CD4-positive, alpha-beta T cell treated with Interleukin-17A for 4 hours (primary cell): ENCODE measurements at regions not wholly inside any gene's neighbourhood (a gene's known extent, or its start where the extent isn't known, plus 50 kb on each side); places are given as distances from the start of the nearest gene placed in this dataset.

Experiments
- DNase-seq: peaks from one replicate; pipeline ENCODE4 v3.0.0-alpha.2; 2020; ENCODE audit warnings: mixed read lengths

DNA sequence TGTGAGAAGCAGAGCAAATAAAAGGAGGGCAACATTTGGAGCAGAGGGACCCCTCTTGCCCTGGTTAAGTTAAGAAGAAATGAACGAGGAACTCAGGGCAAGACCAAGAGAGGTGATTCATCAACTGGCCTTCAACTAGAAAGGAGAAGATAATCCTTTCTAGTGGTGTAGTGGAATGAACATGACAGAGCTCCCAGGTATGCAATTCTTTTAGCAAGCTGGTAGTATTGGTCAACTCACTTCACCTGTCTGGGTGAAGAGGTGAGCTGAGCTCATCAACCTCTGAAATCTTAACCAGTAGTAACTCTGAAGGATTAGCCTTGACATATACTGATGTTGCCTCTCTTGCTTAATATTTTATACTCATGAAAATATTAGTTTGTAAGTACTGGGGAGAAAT lies 1024.7 kb upstream of the GOT2 start:
- DNase-seq, result no peak

DNA sequence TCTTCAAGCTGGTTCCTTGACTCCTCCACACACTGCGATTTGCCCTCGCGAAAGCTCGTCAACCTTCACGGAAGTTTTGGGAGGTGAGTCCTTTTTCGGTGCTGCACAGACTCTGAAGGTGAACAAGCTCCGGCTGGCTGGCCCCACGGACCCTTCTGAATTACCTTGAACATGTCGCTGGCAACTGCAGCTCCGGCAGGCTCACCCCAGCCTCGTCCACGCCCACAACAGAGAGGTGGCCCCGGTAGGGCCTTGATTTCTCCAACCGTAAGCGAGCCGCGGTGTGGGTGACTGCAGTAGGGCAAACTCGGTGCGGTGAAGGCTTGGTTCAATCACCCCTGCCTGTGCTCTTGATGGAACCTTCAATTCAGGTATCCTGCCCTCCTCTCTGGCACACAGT lies 1020.7 kb upstream of the GOT2 start:
- no peak for DNase-seq

DNA sequence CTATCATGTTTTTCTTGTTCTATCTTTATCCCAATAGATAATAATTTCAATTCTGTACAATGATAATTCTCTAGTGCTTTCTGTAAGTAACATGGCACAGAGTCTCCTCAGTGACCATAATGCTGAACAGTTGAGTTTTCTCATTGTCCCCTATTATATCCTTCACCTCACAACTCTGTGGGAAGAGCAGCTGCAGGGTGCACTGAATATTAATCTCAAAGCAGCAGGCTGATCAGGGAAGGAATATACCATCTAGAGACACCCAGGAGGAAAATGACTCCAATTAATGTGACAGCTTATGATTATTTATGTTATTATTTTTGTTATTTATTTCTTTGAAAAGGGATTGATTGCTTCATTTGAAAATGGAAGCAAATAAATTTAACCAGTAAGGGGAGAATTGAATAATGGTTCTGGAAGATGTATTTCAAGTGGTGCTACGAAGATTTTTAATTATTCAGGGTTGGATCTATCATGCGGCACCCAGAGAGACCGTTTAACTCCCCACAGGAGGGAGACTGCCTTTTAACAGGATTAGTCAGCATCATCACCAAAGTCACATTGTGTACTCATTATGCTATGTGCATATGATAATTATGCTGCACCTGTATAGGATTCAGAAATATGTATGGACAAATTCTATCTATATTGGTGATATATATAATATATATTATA lies 1015.7 kb upstream of the GOT2 start:
- DNase-seq, result no peak

DNA sequence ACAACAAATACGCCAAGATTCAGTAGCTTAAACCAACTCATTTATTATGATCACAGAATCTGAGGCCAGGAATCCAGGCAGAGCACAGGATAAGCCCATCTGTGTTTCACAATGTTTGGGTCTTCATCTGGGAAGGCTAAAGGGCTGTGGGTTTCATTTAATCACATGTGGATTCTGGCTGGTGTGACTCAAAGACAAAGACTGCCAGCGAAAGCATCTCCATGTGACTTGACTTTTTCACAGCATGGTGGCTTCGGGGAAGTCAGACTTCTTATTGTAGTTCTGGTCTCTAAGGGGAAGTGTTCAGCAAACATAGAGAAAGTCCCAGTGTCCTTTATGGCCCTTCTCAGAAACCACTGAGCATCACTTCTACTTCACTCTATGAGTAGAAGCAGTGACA lies 1014.4 kb upstream of the GOT2 start:
- no peak for DNase-seq

DNA sequence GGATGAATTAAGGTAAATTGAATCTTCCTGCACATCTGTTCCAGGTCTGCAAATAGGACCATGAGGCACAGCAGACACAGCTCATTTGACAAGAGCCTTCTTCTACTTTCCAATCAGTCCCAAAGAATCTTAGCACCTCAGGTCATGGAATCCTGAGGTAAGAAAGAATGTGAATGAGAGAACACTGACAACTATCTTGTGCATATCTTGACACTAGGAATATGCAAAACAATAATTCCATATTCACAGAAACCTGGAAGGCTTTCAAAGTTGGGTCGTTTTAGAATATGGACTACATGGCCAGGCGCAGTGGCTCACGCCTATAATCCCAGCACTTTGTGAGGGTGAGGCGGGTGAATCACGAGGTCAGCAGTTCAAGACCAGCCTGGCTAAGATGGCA lies 1009.4 kb upstream of the GOT2 start:
- DNase-seq, result no peak

DNA sequence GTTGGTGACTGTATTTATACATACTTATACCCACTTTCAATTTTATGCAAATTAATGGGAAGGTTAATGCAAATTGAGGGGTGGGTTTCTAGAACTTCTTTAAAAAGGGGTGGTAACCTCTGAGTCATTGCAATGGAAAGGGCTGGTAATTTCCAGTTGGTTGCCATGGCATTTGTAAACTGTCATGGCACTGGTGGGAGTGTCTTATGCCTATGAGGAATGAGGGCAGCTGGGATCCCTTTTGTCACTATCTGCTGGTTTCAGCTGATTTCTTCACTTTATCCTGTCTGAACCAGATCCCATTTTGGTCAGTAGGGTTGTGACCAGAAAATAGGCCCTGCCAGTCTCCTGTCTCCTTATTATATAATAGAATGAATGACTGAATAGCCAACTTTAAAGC lies 1006.7 kb upstream of the GOT2 start:
- no peak for DNase-seq

DNA sequence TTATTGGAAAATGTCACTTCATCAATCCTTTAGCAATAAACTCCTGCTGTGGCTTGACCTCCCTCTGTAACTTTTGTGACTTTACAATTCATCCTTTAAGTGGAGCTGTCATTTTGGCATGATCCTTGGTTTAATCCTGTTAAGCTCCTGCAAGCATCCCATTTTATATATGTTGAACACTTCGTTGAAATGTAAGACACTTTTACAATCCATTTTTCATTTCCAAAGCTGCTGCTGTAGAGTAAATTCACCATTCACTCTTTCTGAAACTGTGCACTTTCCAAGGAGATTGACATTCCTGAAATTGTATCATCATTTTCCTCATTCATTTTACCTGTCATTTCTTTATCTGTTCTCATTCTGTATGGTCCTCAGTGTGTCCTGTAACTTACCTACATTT lies 1003.2 kb upstream of the GOT2 start:
- no peak for DNase-seq

DNA sequence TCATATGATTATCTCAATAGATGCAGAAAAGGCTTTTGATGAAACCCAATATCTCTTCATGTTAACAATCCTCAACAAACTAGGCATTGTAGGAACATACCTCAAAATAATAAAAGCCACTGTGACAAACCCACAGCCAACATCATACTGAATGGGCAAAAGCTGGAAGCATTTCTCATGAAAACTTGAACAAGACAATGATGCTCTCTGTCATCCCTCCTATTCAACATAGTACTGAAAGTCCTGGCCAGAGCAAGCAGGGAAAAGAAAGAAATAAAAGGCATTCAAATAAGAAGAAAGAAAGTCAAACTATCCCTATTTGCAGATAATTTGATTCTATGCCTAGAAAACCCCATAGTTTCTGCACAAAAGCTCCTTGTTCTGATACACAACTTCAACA lies 999.2 kb upstream of the GOT2 start:
- DNase-seq, result no peak

DNA sequence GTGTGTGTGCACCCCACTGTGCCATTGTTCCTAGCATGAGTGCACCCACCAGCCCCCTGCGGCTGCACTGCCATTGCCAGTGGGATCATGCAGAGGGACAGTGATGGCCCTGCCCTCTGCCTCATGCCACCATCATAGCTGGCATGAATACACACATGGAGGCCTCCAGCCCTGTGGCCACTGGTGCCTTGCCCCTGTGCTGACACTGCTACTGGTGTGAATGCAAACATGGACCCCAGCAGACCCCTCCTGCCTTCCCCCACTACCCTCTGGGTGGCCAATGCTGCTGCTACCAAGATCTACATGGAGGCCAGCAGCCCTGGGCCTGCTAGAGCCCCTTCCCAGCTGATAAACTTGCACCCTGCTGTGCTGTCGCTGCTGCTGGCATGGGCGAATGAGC lies 995.5 kb upstream of the GOT2 start:
- no peak for DNase-seq

DNA sequence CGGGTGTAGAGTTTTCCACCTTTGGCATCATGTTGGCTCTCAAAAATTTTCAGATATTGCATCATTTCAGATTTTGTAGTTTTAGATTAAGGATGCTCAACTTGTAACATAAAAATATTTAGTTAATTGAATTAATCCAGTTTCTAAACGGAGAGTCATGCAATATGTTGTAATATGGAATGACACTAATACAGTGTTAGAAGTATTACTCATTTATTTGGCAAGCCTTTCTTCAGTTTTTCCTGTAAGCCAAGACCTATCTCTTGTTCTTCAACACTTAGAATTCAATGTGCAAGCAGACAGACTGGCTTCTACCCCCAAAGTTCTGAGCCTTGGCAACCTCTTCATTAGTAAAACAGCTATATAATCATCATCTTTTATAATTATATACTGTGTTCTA lies 985.0 kb upstream of the GOT2 start:
- no peak for DNase-seq

DNA sequence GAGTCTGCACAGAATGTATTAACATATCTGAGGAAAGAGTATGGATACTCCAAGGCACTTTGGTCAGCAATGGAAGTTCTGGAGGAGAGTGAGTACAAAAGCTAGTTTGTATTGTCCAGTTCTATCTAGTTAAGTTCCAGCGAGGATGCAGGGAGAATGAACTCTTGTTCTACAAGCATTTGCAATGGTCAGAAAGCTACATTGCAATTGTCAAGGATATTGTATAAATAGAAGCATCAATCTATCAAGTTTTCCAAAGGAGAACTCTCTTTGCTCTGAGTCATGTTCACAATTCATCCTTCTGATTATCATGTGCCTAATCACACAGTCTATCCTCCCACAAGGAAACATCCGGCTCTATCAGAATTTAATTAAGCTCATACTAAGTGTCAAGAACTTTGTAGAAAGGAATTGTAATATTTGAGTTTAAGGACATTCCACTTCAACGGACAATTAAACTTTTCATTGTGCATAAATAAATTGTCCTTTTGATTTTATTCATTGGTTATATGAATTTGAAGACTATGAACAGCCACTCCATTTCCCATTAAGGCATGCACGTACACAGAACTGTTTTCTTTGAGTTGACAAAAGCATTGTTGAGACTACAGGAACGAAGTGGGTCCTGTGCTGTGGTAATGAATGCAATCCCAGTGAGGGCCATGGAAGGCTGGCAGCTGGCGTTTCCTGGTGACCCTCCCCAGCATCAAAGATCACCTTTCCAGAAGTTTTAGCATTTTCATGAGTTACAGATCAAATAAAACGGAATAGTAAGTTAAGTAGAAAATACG lies 973.5 kb upstream of the GOT2 start:
- no peak for DNase-seq

DNA sequence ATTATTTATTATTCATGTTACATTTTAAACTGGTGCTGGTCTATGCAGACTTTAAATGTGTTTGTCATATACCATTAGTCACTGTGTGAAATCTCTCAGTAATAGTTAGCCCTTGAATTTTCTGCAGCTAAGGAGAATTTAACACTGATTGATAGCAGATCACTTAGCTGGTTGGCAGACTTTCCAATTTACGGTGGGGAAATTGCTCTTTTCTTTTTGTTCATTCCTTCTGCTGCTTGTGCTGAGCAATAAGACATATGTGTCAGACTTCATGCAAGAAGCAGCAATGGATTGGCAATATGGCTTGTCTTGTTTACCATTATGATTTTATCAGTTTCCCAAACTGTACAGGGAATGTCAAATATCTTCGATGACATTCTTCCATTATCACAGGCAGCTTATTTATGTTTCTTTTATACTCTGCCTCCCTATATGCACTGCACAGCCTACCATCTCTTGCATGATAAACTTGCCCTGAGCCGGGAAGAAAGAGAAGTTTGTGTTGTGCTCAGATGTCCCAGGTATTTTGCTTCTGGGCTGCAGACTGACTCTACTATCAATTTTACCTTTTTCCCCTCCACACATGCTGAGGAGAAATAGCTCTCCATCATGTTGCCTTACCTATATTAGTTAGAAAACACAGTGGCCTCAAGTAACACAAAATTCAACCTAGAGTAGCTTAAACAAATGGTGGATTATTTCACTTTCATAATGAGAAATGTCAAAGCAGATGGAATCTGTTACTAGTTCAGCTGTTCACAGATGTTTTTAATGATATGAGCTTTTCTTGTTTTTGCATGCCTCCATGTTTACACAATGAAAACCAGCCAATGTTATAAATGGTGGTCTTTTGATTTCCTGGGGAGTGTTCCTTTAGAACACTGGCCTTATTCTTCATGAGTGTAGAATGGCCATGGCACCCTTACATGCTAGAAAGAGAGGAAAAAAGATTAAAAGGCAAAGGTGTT lies 968.1 kb upstream of the GOT2 start:
- no peak for DNase-seq

DNA sequence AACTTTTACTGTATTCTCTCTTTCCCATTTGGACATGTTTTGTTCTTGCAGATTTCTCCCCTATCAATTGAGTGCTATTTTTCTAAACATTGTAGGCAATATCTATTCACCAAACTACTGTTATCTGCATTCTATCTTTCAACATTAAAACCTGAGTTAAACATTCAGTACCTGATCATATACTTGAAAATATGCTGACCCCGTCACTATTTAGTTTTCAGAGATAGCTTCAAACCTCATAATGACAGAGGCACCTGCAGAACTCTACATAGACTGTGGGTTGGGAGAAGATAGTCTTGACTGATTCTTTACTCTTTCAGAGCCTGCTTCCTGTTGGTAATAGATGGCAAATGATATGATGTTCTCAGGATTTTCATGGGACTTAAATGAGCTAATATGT lies 965.7 kb upstream of the GOT2 start:
- DNase-seq, result no peak

DNA sequence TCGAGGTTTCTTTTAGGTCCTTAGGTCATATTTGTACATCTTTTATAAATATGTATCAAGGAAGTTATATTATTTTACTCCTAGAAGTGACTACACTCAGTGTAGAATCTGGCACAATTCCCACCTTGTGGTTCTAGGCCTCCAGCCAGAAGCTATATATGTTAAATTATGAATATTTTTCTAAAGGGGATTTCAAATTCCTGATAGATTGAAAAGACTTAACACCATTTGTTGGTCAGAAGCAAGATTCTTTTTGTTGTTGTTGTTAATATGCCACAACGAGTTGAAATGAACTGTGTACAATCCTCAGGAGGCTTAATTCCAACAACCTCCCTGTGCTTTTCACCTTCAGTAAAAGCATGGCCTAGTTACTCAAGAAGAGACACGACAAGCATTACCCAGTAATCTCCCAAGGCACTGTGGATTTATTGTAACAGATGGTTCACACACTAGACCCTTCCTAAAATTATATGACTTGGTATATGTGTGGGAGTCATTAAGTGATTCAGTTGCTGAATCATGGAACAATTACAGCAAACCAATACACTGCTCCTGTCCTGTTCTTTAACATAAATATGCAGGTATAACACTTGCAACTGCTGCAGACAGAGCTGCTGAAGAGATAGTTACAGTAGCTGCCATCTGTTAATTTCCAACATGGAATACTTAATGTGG lies 964.4 kb upstream of the GOT2 start:
- no peak for DNase-seq

DNA sequence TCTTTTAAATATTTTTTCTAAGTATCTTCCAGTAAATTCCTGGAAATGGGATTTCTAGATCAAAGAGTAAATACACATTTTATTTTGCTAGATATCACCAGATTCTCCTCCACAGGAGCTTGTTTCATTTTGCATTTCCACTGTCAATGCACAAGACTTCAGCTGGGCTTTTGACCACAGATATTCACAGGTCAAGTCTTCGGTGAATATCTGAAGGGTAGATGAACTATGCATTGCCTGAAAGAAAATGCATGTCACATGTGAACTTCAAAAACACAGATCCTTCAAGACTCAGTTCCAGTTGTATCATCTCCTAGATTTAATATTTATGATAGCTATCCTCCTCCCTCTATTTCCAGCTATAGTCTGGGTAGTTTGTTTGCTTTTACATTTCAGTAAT lies 963.6 kb upstream of the GOT2 start:
- DNase-seq, result no peak

DNA sequence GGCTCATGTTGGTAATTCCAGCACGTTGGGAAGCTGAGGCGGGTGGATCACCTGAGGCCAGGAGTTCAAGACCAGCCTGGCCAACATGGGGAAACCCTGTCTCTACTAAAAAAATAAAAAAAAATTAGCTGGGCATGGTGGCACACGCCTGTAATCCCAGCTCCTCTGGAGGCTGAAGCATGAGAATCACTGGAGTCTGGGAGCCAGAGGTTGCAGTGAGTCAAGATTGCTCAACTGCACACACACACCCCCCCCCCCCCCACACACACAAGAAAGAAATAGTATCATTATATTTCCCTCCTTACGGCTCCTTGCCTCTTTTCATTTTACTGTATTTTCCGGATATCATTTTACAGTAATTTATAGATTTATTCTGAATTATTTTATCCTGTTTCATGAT lies 963.1 kb upstream of the GOT2 start:
- DNase-seq, result no peak

DNA sequence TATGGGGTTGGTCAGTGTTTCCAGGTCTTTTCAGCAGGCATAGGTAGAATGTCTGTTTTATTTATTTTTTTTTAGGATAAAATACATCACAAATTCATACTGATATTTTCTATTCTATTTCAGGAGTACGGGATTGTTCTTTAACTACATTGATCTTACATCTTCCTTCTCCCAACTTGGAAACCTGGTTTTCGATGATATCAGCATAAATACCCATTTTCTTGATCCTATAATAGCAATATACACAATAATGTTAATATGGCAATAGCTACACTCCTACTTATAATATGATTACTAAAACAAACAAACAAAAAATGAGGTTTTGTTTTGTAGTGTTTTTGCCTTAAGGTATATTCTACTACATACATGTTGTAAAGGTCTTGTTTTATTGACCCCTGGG lies 962.4 kb upstream of the GOT2 start:
- no peak for DNase-seq

DNA sequence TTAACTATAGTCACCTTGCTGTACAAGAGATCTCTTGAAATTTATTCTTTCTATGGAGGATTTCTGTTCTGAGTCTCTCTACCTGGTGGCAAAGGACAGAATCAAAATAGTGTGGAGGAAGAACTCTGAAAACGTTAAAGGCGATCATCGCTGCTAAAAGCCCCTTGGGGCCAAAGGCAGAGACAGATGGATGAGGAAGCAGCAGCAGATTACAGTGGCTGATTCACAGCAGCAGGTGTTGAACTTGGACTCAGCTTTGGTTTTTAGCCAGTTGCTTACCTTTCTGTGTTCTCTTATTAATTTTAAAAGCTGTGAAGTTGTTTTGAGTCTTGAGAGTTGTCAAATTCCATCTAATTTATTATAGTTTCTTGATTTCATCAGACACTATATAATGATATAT lies 956.1 kb upstream of the GOT2 start:
- DNase-seq, result no peak

DNA sequence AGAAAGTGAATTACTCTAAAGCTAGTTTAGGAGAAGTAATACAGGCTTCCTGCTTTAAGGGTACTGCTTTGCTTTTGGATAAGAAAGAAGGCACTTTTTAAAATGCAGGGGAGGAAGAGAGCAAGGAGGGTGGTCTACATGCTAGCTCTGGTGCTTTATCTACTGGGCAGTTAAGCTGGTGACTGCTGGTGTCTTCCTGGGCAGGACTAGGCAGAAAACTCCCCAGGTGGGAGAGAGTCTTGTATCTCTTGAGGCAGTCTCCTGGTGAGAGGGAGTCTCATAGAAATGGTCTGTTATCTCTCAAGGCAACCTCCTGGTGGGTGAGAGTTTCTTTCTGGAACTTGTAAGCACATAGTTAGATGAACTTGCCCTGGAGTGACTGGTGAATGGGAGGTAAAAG lies 953.9 kb upstream of the GOT2 start:
- DNase-seq, result no peak

DNA sequence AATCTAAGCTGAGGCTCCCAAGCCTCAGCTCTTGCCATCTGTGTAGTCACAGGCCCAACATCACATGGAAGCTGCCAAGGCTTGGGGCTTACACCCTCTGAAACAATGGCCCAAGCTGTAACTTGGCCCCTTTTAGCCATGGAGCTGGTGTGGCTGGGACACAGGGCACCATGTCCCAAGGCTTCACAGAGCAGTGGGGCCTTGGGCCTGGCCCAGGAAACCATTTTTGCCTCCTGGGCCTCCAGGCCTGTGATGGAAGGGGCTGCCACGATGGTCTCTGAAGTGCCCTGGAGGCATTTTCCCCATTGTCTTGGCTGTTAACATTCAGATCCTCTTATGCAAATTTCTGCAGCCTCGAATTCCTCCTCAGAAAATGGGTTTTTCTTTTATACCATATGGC lies 952.3 kb upstream of the GOT2 start:
- DNase-seq, result no peak

DNA sequence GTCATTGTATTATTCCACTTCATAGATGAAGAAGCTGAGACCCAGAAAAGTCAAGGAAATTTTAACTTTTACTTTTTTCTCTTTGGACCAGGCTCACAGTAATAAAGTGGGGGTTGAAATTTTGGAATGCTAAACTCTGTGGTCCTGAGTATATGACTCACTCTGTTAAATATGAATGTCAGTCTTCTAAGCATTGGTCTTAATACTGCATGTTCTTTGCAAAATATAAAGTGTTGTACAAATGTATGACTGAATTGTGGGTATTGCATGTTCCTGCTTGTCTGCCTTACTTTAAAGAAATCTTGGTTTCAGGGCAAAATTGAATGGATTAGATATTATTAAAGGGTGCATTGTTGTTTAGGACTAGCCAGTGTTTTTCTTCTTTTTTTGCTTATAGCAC lies 950.8 kb upstream of the GOT2 start:
- no peak for DNase-seq

DNA sequence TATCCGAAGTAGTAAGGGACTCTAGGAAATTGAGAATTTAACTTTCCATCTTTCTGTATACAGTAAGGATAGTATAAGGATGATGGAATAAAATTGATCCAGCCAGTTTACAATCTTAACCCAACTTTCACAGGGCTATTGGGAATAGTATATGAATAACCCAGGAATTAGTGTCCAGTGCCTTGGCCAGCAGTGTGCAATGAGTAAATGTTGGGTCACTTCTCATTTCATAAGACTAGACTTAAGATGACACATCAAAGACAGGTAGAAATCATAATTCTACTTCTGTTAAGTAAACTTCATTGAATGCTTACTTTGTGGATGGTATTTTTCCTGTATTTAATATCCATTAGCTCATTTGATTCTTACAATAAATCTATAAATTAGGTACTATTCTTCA lies 949.6 kb upstream of the GOT2 start:
- DNase-seq, result no peak

DNA sequence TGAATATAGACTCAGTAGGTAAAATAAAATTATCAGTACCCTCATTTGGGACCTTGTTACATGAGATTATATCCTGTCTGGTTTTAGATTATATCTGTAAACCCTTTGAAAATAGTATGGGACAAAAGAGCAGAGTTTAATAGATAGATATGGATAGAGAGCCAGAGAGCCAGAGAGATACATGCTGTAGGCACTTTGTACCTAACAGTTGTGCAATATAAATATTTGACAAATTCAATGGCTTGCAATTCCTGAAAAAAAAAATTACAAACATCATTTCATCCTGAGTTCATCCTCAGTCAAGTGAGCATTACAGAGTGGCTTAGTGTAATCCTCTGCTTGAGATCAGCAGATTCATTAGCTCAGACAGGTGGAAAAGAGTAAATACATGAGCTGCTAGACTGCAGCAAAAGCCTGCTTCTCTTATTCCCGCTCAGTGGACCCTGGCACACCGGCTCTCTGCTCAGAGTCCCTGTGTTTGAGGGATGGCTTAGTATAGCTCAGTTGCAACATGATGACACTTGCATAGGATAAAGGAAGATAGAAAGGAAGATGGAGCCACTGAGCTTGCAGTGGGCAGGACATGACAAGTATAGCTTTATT lies 931.6 kb upstream of the GOT2 start:
- no peak for DNase-seq
